T-cell (primary cell): ENCODE measurements at regions not wholly inside any gene's neighbourhood (a gene's known extent, or its start where the extent isn't known, plus 50 kb on each side); places are given as distances from the start of the nearest gene placed in this dataset.

Experiments
- ATAC-seq, 4 experiments: fragments of 200-7000 bp in 3 of 4; fragments of 150-1000 bp in 1 of 4; cut with Tn5 transposase; replicated peaks in 1 of 4; 1 replicate in 3 of 4; 2 replicates in 1 of 4; pipeline ENCODE4 v1.10.0; 2021; ENCODE audit warnings: moderate library complexity in 3 of 4, mild to moderate bottlenecking in 2 of 4, moderate number of reproducible peaks in 1 of 4
- CTCF ChIA-PET, 2 donors: fragments of 300-600 bp; sonication (Branson Sonifier 250); formaldehyde crosslinking; loops; one replicate each; lab custom pipeline; 2022; ENCODE audit warnings: antibody characterized with exemption in 2 of 2; lab: Charles Lee
- POLR2A ChIA-PET, 2 donors: fragments of 300-600 bp; sonication (Branson Sonifier 250); formaldehyde crosslinking; loops; one replicate each; lab custom pipeline; 2022; ENCODE audit warnings: antibody characterized with exemption in 2 of 2; lab: Charles Lee
- DNase-seq, 35 experiments: peaks; one replicate each; pipeline versions ENCODE4 v3.0.0 to v3.0.0-alpha.2; 2013 to 2023
- H3K27ac ChIP-seq: one replicate; pipeline ENCODE4 v1.5.1; 2013; ENCODE audit warnings: low read length
- H3K27me3 ChIP-seq, 2 experiments: replicated peaks in 1 of 2; 1 replicate in 1 of 2; 2 replicates in 1 of 2; pipeline versions ENCODE4 v1.6.1 to v1.7.0; 2013; ENCODE audit warnings: low read length in 1 of 2, mixed read lengths in 1 of 2; ENCODE audit not compliant: control insufficient read depth in 2 of 2, insufficient read depth in 2 of 2; ENCODE audit errors: extremely low read depth in 1 of 2
- H3K36me3 ChIP-seq, 2 donors: 1 replicate in 1 of 2; 2 replicates in 1 of 2; pipeline versions ENCODE4 v1.6.1 to v1.7.0; 2013; ENCODE audit warnings: low read length in 1 of 2; ENCODE audit not compliant: control insufficient read depth in 2 of 2, insufficient read depth in 1 of 2; ENCODE audit errors: extremely low read depth in 1 of 2
- H3K4me1 ChIP-seq, 2 experiments: 1 replicate in 1 of 2; 2 replicates in 1 of 2; pipeline versions ENCODE4 v1.6.1 to v1.7.0; 2013; ENCODE audit warnings: low read length in 2 of 2, mixed read lengths in 1 of 2; ENCODE audit not compliant: insufficient read depth in 2 of 2, control insufficient read depth in 1 of 2; ENCODE audit errors: extremely low read depth in 1 of 2
- H3K4me3 ChIP-seq, 2 donors: 1 replicate in 1 of 2; 2 replicates in 1 of 2; pipeline versions ENCODE4 v1.5.1 to v1.7.0; 2013; ENCODE audit warnings: mild to moderate bottlenecking in 2 of 2, low read length in 1 of 2, moderate library complexity in 1 of 2; ENCODE audit not compliant: control insufficient read depth in 1 of 2; ENCODE audit errors: extremely low read depth in 1 of 2
- H3K9me3 ChIP-seq: 2 replicates; pipeline ENCODE4 v1.7.0; 2013
- H3K27ac Mint-ChIP-seq, 2 donors: one replicate each; pipeline ENCODE4 v1.8.0; 2020 to 2021; ENCODE audit warnings: mild to moderate bottlenecking in 2 of 2, mixed read lengths in 2 of 2
- H3K27me3 Mint-ChIP-seq, 2 donors: one replicate each; pipeline ENCODE4 v1.8.0; 2021 to 2022; ENCODE audit warnings: mixed read lengths in 2 of 2
- H3K36me3 Mint-ChIP-seq: one replicate; pipeline ENCODE4 v1.8.0; 2021; ENCODE audit warnings: mixed read lengths
- H3K4me1 Mint-ChIP-seq, 3 donors: one replicate each; pipeline ENCODE4 v1.8.0; 2020 to 2022; ENCODE audit warnings: mixed read lengths in 3 of 3, mild to moderate bottlenecking in 1 of 3
- H3K4me3 Mint-ChIP-seq, 3 donors: one replicate each; pipeline ENCODE4 v1.8.0; 2020 to 2022; ENCODE audit warnings: mild to moderate bottlenecking in 3 of 3, mixed read lengths in 3 of 3, moderate library complexity in 3 of 3
- H3K9me3 Mint-ChIP-seq, 3 donors: one replicate each; pipeline ENCODE4 v1.8.0; 2020 to 2022; ENCODE audit warnings: mixed read lengths in 3 of 3
- WGBS: methylation state at CpG from one replicate; pipeline ENCODE4 v1.1.5; 2013; ENCODE audit warnings: missing lambda C conversion rate; ENCODE audit not compliant: insufficient coverage; 5-methylcytosine and 5-hydroxymethylcytosine counted together

GRCh38 chr1:214953901-214954616, 128.5 kb upstream of the KCNK2 start:
- Mint-ChIP-seq H3K36me3 (no peaks in the 10 kb centered on the region), H3K4me1 (no peaks in the 10 kb centered on the region), H3K27me3 (peaks cover 0 to 24% of the 10 kb centered on the region in 2 donors), H3K27ac (no peak overlapping the region), H3K9me3 (no peaks in the 10 kb centered on the region), H3K4me3 (no peak overlapping the region)
- ATAC-seq (no peak), DNase-seq (no peak)
- WGBS, result no CpG with 5 or more reads among the region's 1 CpG
- Histone ChIP-seq H3K27ac (no peak overlapping the region), H3K4me3 (no peak overlapping the region), H3K4me1 (no peaks in the 10 kb centered on the region), H3K36me3 (no peaks in the 10 kb centered on the region), H3K9me3 (no peaks in the 10 kb centered on the region), H3K27me3 (no peaks in the 10 kb centered on the region)
- ChIA-PET POLR2A (no interaction called here), CTCF (no interaction called here)

GRCh38 chr1:214954617-214954949, 128.0 kb upstream of the KCNK2 start:
- ATAC-seq, result no peak
- H3K4me1 Mint-ChIP-seq, result no peaks in the 10 kb centered on the region
- CTCF ChIA-PET, result no interaction called here
- Histone ChIP-seq H3K36me3 (no peaks in the 10 kb centered on the region), H3K4me1 (no peaks in the 10 kb centered on the region), H3K27ac (no peak overlapping the region), H3K9me3 (no peaks in the 10 kb centered on the region), H3K27me3 (no peaks in the 10 kb centered on the region), H3K4me3 (no peak overlapping the region)
- peaks cover 0 to 24% of the 10 kb centered on the region in 2 donors for H3K27me3 Mint-ChIP-seq
- no peaks in the 10 kb centered on the region for H3K9me3 Mint-ChIP-seq
- H3K27ac Mint-ChIP-seq, result no peak overlapping the region
- POLR2A ChIA-PET, result no interaction called here
- H3K36me3 Mint-ChIP-seq, result no peaks in the 10 kb centered on the region
- no peak overlapping the region for H3K4me3 Mint-ChIP-seq
- no peak for DNase-seq

DNA sequence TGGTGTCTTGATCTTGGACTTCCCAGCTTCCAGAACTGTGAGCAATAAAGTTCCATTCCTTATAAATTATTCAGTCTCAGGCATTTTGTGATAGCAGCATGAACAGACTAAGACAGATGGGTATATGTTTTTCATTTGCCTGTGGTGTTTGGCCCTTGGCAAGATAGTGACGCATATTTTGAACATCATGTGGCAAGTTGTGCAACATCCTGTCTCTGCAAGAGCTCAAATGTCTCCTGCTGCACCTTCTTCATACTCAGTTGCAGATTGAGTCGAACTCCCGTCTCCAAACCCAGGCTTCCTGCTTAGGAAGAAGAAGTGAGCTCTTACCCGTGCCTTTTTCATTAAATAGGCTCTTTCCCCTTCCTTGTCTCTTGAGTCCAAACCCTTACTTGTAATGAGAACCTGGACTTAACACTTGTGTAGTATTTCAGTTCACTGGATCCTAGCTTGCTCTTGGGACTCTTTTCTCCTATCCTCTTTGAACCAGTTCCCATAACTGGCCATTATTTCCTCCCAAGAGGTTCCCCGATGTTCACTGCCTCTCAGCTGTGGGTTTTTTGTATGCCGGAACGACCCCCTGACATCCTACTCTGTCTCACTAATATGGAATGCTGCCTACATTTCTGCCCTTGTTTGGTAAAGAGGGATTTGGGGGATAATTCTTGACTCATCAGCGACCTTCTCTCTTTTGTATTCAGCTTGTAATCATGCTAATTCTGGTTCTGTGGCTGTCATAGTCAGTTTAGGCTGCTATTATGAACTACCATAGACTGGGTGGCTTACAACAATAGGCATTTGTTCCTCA, 125.0 kb upstream of the KCNK2 start:
- POLR2A ChIA-PET, result no interaction called here
- no peaks in the 10 kb centered on the region for H3K36me3 Mint-ChIP-seq
- H3K27me3 ChIP-seq, result no peaks in the 10 kb centered on the region
- no peaks in the 10 kb centered on the region for H3K36me3 ChIP-seq
- H3K4me3 Mint-ChIP-seq, result no peak overlapping the region
- H3K4me3 ChIP-seq, result no peak overlapping the region
- H3K27ac ChIP-seq, result no peak overlapping the region
- DNase-seq (no peak), ATAC-seq (no peak)
- peaks cover 0 to 3% (median 0%) of the 10 kb centered on the region in 3 donors for H3K9me3 Mint-ChIP-seq
- CTCF ChIA-PET, result interaction anchor here in 1 of 2 donors (0.6 kb wide), 1 partner anchor 191 kb away, joined by 3 read pairs; no protein-coding TSS in a partner anchor
- H3K4me1 Mint-ChIP-seq, result no peaks in the 10 kb centered on the region
- 67% methylated on average over 2 of the region's 8 CpGs for WGBS
- no peak overlapping the region for H3K27ac Mint-ChIP-seq
- no peaks in the 10 kb centered on the region for H3K9me3 ChIP-seq
- peaks cover 0 to 20% of the 10 kb centered on the region in 2 donors for H3K27me3 Mint-ChIP-seq
- no peaks in the 10 kb centered on the region for H3K4me1 ChIP-seq

- H3K4me3 ChIP-seq, result no peak overlapping the region
- no peaks in the 10 kb centered on the region for H3K9me3 ChIP-seq
- no peaks in the 10 kb centered on the region for H3K27me3 ChIP-seq
- DNase-seq (no peak), ATAC-seq (no peak)
- WGBS, result 100% methylated on average over 1 of the region's 2 CpGs
- CTCF ChIA-PET, result no interaction called here
- Mint-ChIP-seq H3K4me3 (no peak overlapping the region), H3K36me3 (no peaks in the 10 kb centered on the region), H3K27ac (no peak overlapping the region), H3K4me1 (no peaks in the 10 kb centered on the region), H3K27me3 (peaks cover 0 to 16% of the 10 kb centered on the region in 2 donors), H3K9me3 (peaks cover 0 to 3% (median 0%) of the 10 kb centered on the region in 3 donors)
- no peak overlapping the region for H3K27ac ChIP-seq
- H3K4me1 ChIP-seq, result no peaks in the 10 kb centered on the region
- POLR2A ChIA-PET, result no interaction called here
- H3K36me3 ChIP-seq, result no peaks in the 10 kb centered on the region
Observed at GRCh38 chr1:214958486-214958885, 124.1 kb upstream of the KCNK2 start.

DNA sequence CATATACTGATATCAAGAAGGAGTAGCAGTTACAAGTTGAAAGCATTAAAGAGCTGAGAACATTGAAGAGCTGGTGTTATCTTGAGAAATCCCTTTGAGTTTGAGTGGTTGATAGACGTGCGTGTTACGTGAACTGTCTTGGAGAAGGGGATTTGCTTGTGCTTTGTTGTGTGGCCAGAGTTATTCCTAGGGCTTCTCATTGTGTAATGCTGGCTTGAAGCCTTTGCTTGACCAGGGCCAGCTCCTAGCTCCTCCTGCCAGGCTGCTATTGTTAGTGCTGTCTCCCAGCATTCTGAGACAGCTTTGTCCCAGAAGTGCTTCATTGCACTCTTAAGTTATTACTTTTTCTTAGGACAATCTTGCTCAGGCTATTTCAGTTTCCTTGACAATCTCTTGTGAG, 116.2 kb upstream of the KCNK2 start:
- no peaks in the 10 kb centered on the region for H3K9me3 ChIP-seq
- no peak overlapping the region for H3K27ac ChIP-seq
- no peaks in the 10 kb centered on the region for H3K36me3 ChIP-seq
- Mint-ChIP-seq H3K27ac (no peak overlapping the region), H3K9me3 (peaks cover 0 to 2% (median 0%) of the 10 kb centered on the region in 3 donors), H3K36me3 (no peaks in the 10 kb centered on the region), H3K4me3 (no peak overlapping the region), H3K27me3 (peaks cover 4 to 18% of the 10 kb centered on the region in 2 donors), H3K4me1 (no peaks in the 10 kb centered on the region)
- H3K4me3 ChIP-seq, result no peak overlapping the region
- H3K4me1 ChIP-seq, result no peaks in the 10 kb centered on the region
- 86% methylated on average over 3 of the region's 3 CpGs for WGBS
- ATAC-seq, result no peak
- POLR2A ChIA-PET, result no interaction called here
- no peaks in the 10 kb centered on the region for H3K27me3 ChIP-seq
- CTCF ChIA-PET, result no interaction called here
- no peak for DNase-seq

GRCh38 chr1:214967865-214968575, 114.5 kb upstream of the KCNK2 start:
- Histone ChIP-seq H3K27ac (no peak overlapping the region), H3K27me3 (no peaks in the 10 kb centered on the region), H3K4me3 (no peak overlapping the region), H3K4me1 (no peaks in the 10 kb centered on the region), H3K9me3 (no peaks in the 10 kb centered on the region), H3K36me3 (no peaks in the 10 kb centered on the region)
- H3K36me3 Mint-ChIP-seq, result no peaks in the 10 kb centered on the region
- CTCF ChIA-PET, result no interaction called here
- H3K9me3 Mint-ChIP-seq, result no peaks in the 10 kb centered on the region
- H3K27me3 Mint-ChIP-seq, result peaks cover 4 to 20% of the 10 kb centered on the region in 2 donors
- H3K4me3 Mint-ChIP-seq, result no peak overlapping the region
- ATAC-seq (no peak), DNase-seq (no peak)
- no peak overlapping the region for H3K27ac Mint-ChIP-seq
- POLR2A ChIA-PET, result no interaction called here
- no peaks in the 10 kb centered on the region for H3K4me1 Mint-ChIP-seq
- WGBS, result no CpG with 5 or more reads among the region's 5 CpGs
